ENCODE measurements at regions not wholly inside any gene's neighbourhood (a gene's known extent, or its start where the extent isn't known, plus 50 kb on each side); places are given as distances from the start of the nearest gene placed in this dataset.

- H3K9ac ChIP-seq (ENCODE audit: low read depth, low read length), result no peak overlapping the region
- H3K4me3 ChIP-seq (ENCODE audit: low read depth, low read length), result no peak overlapping the region
- H3K27ac ChIP-seq (ENCODE audit: low read depth, low read length), result no peak overlapping the region
- H3K4me1 ChIP-seq (ENCODE audit: control insufficient read depth, insufficient read depth, low read length), result peaks cover 16% of the 10 kb centered on the region; the same call in 1 of the 2 replicates
- no peaks in the 10 kb centered on the region for H3K9me3 ChIP-seq (ENCODE audit: control insufficient read depth, insufficient read depth, low read length)
- no peaks in the 10 kb centered on the region for H3K36me3 ChIP-seq (ENCODE audit: control insufficient read depth, insufficient read depth, low read length)
- no peaks in the 10 kb centered on the region for H3K27me3 ChIP-seq (ENCODE audit: control insufficient read depth, insufficient read depth, low read length)
Observed at GRCh38 chr9:79382044-79382443, 189.7 kb upstream of the TLE4 start.

- Histone ChIP-seq H3K4me1 (ENCODE audit: control insufficient read depth, insufficient read depth, low read length) (peaks cover 18% of the 10 kb centered on the region), H3K27ac (ENCODE audit: low read depth, low read length) (peak overlapping the region; percentile 15), H3K36me3 (ENCODE audit: control insufficient read depth, insufficient read depth, low read length) (no peaks in the 10 kb centered on the region), H3K9ac (ENCODE audit: low read depth, low read length) (no peak overlapping the region), H3K27me3 (ENCODE audit: control insufficient read depth, insufficient read depth, low read length) (no peaks in the 10 kb centered on the region), H3K9me3 (ENCODE audit: control insufficient read depth, insufficient read depth, low read length) (no peaks in the 10 kb centered on the region), H3K4me3 (ENCODE audit: low read depth, low read length) (no peak overlapping the region)
Observed at GRCh38 chr9:79382458-79382857, 189.3 kb upstream of the TLE4 start.

- Histone ChIP-seq H3K4me1 (ENCODE audit: control insufficient read depth, insufficient read depth, low read length) (peaks cover 14% of the 10 kb centered on the region), H3K36me3 (ENCODE audit: control insufficient read depth, insufficient read depth, low read length) (no peaks in the 10 kb centered on the region), H3K4me3 (ENCODE audit: low read depth, low read length) (no peak overlapping the region), H3K27ac (ENCODE audit: low read depth, low read length) (no peak overlapping the region), H3K27me3 (ENCODE audit: control insufficient read depth, insufficient read depth, low read length) (no peaks in the 10 kb centered on the region), H3K9ac (ENCODE audit: low read depth, low read length) (no peak overlapping the region), H3K9me3 (ENCODE audit: control insufficient read depth, insufficient read depth, low read length) (no peaks in the 10 kb centered on the region)
Observed at GRCh38 chr9:79383096-79383495, 188.7 kb upstream of the TLE4 start.

GRCh38 chr9:79384091-79384490, 187.7 kb upstream of the TLE4 start:
- Histone ChIP-seq H3K4me1 (ENCODE audit: control insufficient read depth, insufficient read depth, low read length) (peaks cover 12% of the 10 kb centered on the region; the same call in 1 of the 2 replicates), H3K4me3 (ENCODE audit: low read depth, low read length) (no peak overlapping the region), H3K27ac (ENCODE audit: low read depth, low read length) (no peak overlapping the region), H3K9me3 (ENCODE audit: control insufficient read depth, insufficient read depth, low read length) (no peaks in the 10 kb centered on the region), H3K27me3 (ENCODE audit: control insufficient read depth, insufficient read depth, low read length) (no peaks in the 10 kb centered on the region), H3K36me3 (ENCODE audit: control insufficient read depth, insufficient read depth, low read length) (no peaks in the 10 kb centered on the region), H3K9ac (ENCODE audit: low read depth, low read length) (no peak overlapping the region)

- no peaks in the 10 kb centered on the region for H3K27me3 ChIP-seq (ENCODE audit: control insufficient read depth, insufficient read depth, low read length)
- H3K9me3 ChIP-seq (ENCODE audit: control insufficient read depth, insufficient read depth, low read length), result no peaks in the 10 kb centered on the region
- H3K27ac ChIP-seq (ENCODE audit: low read depth, low read length), result no peak overlapping the region
- no peaks in the 10 kb centered on the region for H3K36me3 ChIP-seq (ENCODE audit: control insufficient read depth, insufficient read depth, low read length)
- peaks cover 12% of the 10 kb centered on the region; the same call in 1 of the 2 replicates for H3K4me1 ChIP-seq (ENCODE audit: control insufficient read depth, insufficient read depth, low read length)
- H3K9ac ChIP-seq (ENCODE audit: low read depth, low read length), result no peak overlapping the region
- H3K4me3 ChIP-seq (ENCODE audit: low read depth, low read length), result no peak overlapping the region
Observed at GRCh38 chr9:79384501-79384900, 187.3 kb upstream of the TLE4 start.

GRCh38 chr9:79387101-79387835, 184.5 kb upstream of the TLE4 start:
- Histone ChIP-seq H3K4me3 (ENCODE audit: low read depth, low read length) (no peak overlapping the region), H3K9ac (ENCODE audit: low read depth, low read length) (no peak overlapping the region), H3K9me3 (ENCODE audit: control insufficient read depth, insufficient read depth, low read length) (no peaks in the 10 kb centered on the region), H3K27ac (ENCODE audit: low read depth, low read length) (no peak overlapping the region), H3K4me1 (ENCODE audit: control insufficient read depth, insufficient read depth, low read length) (peaks cover 12% of the 10 kb centered on the region; the same call in 1 of the 2 replicates), H3K36me3 (ENCODE audit: control insufficient read depth, insufficient read depth, low read length) (no peaks in the 10 kb centered on the region), H3K27me3 (ENCODE audit: control insufficient read depth, insufficient read depth, low read length) (no peaks in the 10 kb centered on the region)

GRCh38 chr9:79390077-79390698, 181.6 kb upstream of the TLE4 start:
- no peaks in the 10 kb centered on the region for H3K36me3 ChIP-seq (ENCODE audit: control insufficient read depth, insufficient read depth, low read length)
- H3K27ac ChIP-seq (ENCODE audit: low read depth, low read length), result no peak overlapping the region
- H3K27me3 ChIP-seq (ENCODE audit: control insufficient read depth, insufficient read depth, low read length), result no peaks in the 10 kb centered on the region
- H3K4me1 ChIP-seq (ENCODE audit: control insufficient read depth, insufficient read depth, low read length), result peaks cover 11% of the 10 kb centered on the region
- no peak overlapping the region for H3K4me3 ChIP-seq (ENCODE audit: low read depth, low read length)
- H3K9me3 ChIP-seq (ENCODE audit: control insufficient read depth, insufficient read depth, low read length), result no peaks in the 10 kb centered on the region
- no peak overlapping the region for H3K9ac ChIP-seq (ENCODE audit: low read depth, low read length)

GRCh38 chr9:79390781-79391770, 180.7 kb upstream of the TLE4 start:
- Histone ChIP-seq H3K4me1 (ENCODE audit: control insufficient read depth, insufficient read depth, low read length) (peaks cover 19% of the 10 kb centered on the region), H3K9me3 (ENCODE audit: control insufficient read depth, insufficient read depth, low read length) (no peaks in the 10 kb centered on the region), H3K36me3 (ENCODE audit: control insufficient read depth, insufficient read depth, low read length) (no peaks in the 10 kb centered on the region), H3K27ac (ENCODE audit: low read depth, low read length) (no peak overlapping the region), H3K9ac (ENCODE audit: low read depth, low read length) (no peak overlapping the region), H3K4me3 (ENCODE audit: low read depth, low read length) (no peak overlapping the region), H3K27me3 (ENCODE audit: control insufficient read depth, insufficient read depth, low read length) (no peaks in the 10 kb centered on the region)

- H3K9me3 ChIP-seq (ENCODE audit: control insufficient read depth, insufficient read depth, low read length), result no peaks in the 10 kb centered on the region
- H3K4me1 ChIP-seq (ENCODE audit: control insufficient read depth, insufficient read depth, low read length), result peaks cover 25% of the 10 kb centered on the region
- no peak overlapping the region for H3K4me3 ChIP-seq (ENCODE audit: low read depth, low read length)
- H3K9ac ChIP-seq (ENCODE audit: low read depth, low read length), result no peak overlapping the region
- H3K36me3 ChIP-seq (ENCODE audit: control insufficient read depth, insufficient read depth, low read length), result no peaks in the 10 kb centered on the region
- no peaks in the 10 kb centered on the region for H3K27me3 ChIP-seq (ENCODE audit: control insufficient read depth, insufficient read depth, low read length)
- H3K27ac ChIP-seq (ENCODE audit: low read depth, low read length), result no peak overlapping the region
Observed at GRCh38 chr9:79395228-79395627, 176.5 kb upstream of the TLE4 start.

- Histone ChIP-seq H3K27me3 (ENCODE audit: control insufficient read depth, insufficient read depth, low read length) (no peaks in the 10 kb centered on the region), H3K36me3 (ENCODE audit: control insufficient read depth, insufficient read depth, low read length) (no peaks in the 10 kb centered on the region), H3K4me3 (ENCODE audit: low read depth, low read length) (no peak overlapping the region), H3K9me3 (ENCODE audit: control insufficient read depth, insufficient read depth, low read length) (no peaks in the 10 kb centered on the region), H3K27ac (ENCODE audit: low read depth, low read length) (peak overlapping the region; percentile 47), H3K9ac (ENCODE audit: low read depth, low read length) (no peak overlapping the region), H3K4me1 (ENCODE audit: control insufficient read depth, insufficient read depth, low read length) (peaks cover 25% of the 10 kb centered on the region)
Observed at GRCh38 chr9:79395755-79396154, 176.0 kb upstream of the TLE4 start.

All from HUES48 (cell line).